Psoas muscle (tissue), 7 donors: ENCODE measurements at regions not wholly inside any gene's neighbourhood (a gene's known extent, or its start where the extent isn't known, plus 50 kb on each side); places are given as distances from the start of the nearest gene placed in this dataset.

Experiments used
- ATAC-seq, 4 donors: fragments of 200-7000 bp; cut with Tn5 transposase; one replicate each; pipeline ENCODE4 v1.9.1; 2020; ENCODE audit warnings: moderate library complexity in 3 of 4, mild to moderate bottlenecking in 2 of 4
- DNase-seq, 2 donors: peaks; one replicate each; pipeline ENCODE4 v3.0.0-alpha.2; 2020
- H3K27ac ChIP-seq: fragments of 200-600 bp; one replicate; pipeline ENCODE4 v1.8.0; 2022
- H3K27me3 ChIP-seq, 3 donors: fragments of 200-600 bp in 1 of 3; one replicate each; pipeline versions ENCODE4 v1.6.1 to v1.8.0; 2013 to 2022; ENCODE audit warnings: low read length in 2 of 3, mild to moderate bottlenecking in 2 of 3, moderate library complexity in 1 of 3; ENCODE audit not compliant: insufficient read depth in 3 of 3
- H3K36me3 ChIP-seq, 2 donors: fragments of 200-600 bp in 1 of 2; one replicate each; pipeline versions ENCODE4 v1.6.1 to v1.8.0; 2013 to 2022; ENCODE audit warnings: low read depth in 1 of 2, mild to moderate bottlenecking in 1 of 2, moderate library complexity in 1 of 2; ENCODE audit not compliant: insufficient read depth in 1 of 2
- H3K4me1 ChIP-seq: fragments of 200-600 bp; one replicate; pipeline ENCODE4 v1.8.0; 2022
- H3K4me3 ChIP-seq: fragments of 200-600 bp; one replicate; pipeline ENCODE4 v1.8.0; 2022; ENCODE audit warnings: mild to moderate bottlenecking
- H3K9me3 ChIP-seq: fragments of 200-600 bp; one replicate; pipeline ENCODE4 v1.8.0; 2022
- CTCF ChIP-seq: fragments of 200-600 bp; IDR thresholded peaks from one replicate; pipeline ENCODE4 v1.8.0; 2022; ENCODE audit warnings: antibody characterized with exemption
- WGBS, 3 donors: extraction: QIAGEN DNeasy Blood & Tissue Kit; methylation state at CpG; one replicate each; pipeline versions ENCODE4 v1.1.6 to v1.1.7; 2013; 5-methylcytosine and 5-hydroxymethylcytosine counted together
- intact Hi-C, 2 donors: fragments of 100-400 bp; cut with DNase I; formaldehyde crosslinking; loops; one replicate each; pipeline versions ENCODE4 v1.11.0 to v1.14.2; 2022
- donor health status: healthy with polysubstance abuse.
- donor health status: DM: no; HTN: no; CAD: no; lungs with moderate emphysema.
- donor health status: Bipolar disorder and iron deficiency.
- donor health status: healthy.
- donor health status: DM: yes; HTN: yes; CAD: no.
- donor health status: DM: no; HTN: no; CAD: no.
- donor health status: DM: yes; HTN: yes; CAD: no.

GRCh38 chr7:118076564-118076963 lies 107.4 kb upstream of the LSM8 start:
- no peak for TF ChIP-seq CTCF
- H3K36me3 ChIP-seq = no peaks in the 10 kb centered on the region
- no peak for DNase-seq
- no peaks in the 10 kb centered on the region for H3K9me3 ChIP-seq
- WGBS, 3 donors = 87 to 96% (median 92%) methylated on average over 3 of the region's 3 CpGs
- H3K4me1 ChIP-seq = no peaks in the 10 kb centered on the region
- H3K27me3 ChIP-seq = peaks cover 0 to 2% (median 0%) of the 10 kb centered on the region in 3 donors
- intact Hi-C loops = no loop called here
- ATAC-seq = no peak
- no peak overlapping the region for H3K4me3 ChIP-seq
- H3K27ac ChIP-seq = no peak overlapping the region

GRCh38 chr7:118078015-118078414 lies 105.9 kb upstream of the LSM8 start:
- no peak for DNase-seq
- no peak for TF ChIP-seq CTCF
- ATAC-seq = no peak
- intact Hi-C loops = no loop called here
- no peaks in the 10 kb centered on the region for H3K4me1 ChIP-seq
- no peaks in the 10 kb centered on the region for H3K9me3 ChIP-seq
- peaks cover 0 to 2% (median 0%) of the 10 kb centered on the region in 3 donors for H3K27me3 ChIP-seq
- H3K27ac ChIP-seq = no peak overlapping the region
- no peaks in the 10 kb centered on the region for H3K36me3 ChIP-seq
- H3K4me3 ChIP-seq = no peak overlapping the region

- Histone ChIP-seq H3K4me1 (no peaks in the 10 kb centered on the region), H3K27me3 (no peaks in the 10 kb centered on the region), H3K9me3 (no peaks in the 10 kb centered on the region), H3K36me3 (no peaks in the 10 kb centered on the region), H3K27ac (no peak overlapping the region), H3K4me3 (no peak overlapping the region)
- TF ChIP-seq CTCF = no peak
- 77 to 91% (median 84%) methylated on average over 1 of the region's 1 CpG for WGBS, 3 donors
- no peak for DNase-seq
- intact Hi-C loops = no loop called here
- ATAC-seq = no peak
Observed at GRCh38 chr7:118079369-118079768, 104.6 kb upstream of the LSM8 start.

GRCh38 chr7:118080947-118081346 lies 103.0 kb upstream of the LSM8 start:
- intact Hi-C loops = no loop called here
- Histone ChIP-seq H3K4me3 (no peak overlapping the region), H3K36me3 (no peaks in the 10 kb centered on the region), H3K27me3 (no peaks in the 10 kb centered on the region), H3K27ac (no peak overlapping the region), H3K9me3 (no peaks in the 10 kb centered on the region), H3K4me1 (no peaks in the 10 kb centered on the region)
- DNase-seq (no peak), ATAC-seq (no peak)
- 59 to 74% (median 61%) methylated on average over 3 of the region's 3 CpGs for WGBS, 3 donors
- no peak for TF ChIP-seq CTCF

- Histone ChIP-seq H3K27me3 (peaks cover 0 to 2% (median 0%) of the 10 kb centered on the region in 3 donors), H3K36me3 (no peaks in the 10 kb centered on the region), H3K4me3 (no peak overlapping the region), H3K9me3 (no peaks in the 10 kb centered on the region), H3K27ac (no peak overlapping the region), H3K4me1 (no peaks in the 10 kb centered on the region)
- DNase-seq (no peak), ATAC-seq (no peak)
- TF ChIP-seq CTCF = no peak
- intact Hi-C loops = no loop called here
Observed at GRCh38 chr7:118082506-118082905, 101.5 kb upstream of the LSM8 start.
